GM18861 (cell line): ENCODE measurements at regions not wholly inside any gene's neighbourhood (a gene's known extent, or its start where the extent isn't known, plus 50 kb on each side); places are given as distances from the start of the nearest gene placed in this dataset.

Experiments
- ATAC-seq: cut with Tn5 transposase; IDR thresholded peaks from one replicate; pipeline ENCODE4 v1.9.1; 2021; ENCODE audit not compliant: unreplicated experiment

DNA sequence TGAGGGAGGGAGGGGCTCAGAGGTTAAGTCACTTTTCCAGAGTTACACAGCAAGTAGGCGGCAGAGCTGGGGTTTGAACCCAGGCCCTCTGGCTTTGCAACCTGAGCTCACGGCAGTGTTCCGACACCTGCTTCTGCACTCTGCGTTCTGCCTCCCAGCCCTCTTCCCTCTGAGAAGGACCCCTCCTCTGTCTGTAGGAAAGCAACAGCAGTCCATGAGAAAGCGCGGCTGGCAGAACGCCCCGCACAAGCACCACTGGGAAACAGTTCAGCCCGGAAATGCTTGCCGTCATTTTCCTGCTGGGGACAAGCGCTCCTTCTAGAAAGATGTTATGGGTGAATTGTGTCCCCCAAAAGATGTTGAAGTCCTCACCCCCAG is 241.1 kb downstream of the NPHP4 start:
- no peak for ATAC-seq

DNA sequence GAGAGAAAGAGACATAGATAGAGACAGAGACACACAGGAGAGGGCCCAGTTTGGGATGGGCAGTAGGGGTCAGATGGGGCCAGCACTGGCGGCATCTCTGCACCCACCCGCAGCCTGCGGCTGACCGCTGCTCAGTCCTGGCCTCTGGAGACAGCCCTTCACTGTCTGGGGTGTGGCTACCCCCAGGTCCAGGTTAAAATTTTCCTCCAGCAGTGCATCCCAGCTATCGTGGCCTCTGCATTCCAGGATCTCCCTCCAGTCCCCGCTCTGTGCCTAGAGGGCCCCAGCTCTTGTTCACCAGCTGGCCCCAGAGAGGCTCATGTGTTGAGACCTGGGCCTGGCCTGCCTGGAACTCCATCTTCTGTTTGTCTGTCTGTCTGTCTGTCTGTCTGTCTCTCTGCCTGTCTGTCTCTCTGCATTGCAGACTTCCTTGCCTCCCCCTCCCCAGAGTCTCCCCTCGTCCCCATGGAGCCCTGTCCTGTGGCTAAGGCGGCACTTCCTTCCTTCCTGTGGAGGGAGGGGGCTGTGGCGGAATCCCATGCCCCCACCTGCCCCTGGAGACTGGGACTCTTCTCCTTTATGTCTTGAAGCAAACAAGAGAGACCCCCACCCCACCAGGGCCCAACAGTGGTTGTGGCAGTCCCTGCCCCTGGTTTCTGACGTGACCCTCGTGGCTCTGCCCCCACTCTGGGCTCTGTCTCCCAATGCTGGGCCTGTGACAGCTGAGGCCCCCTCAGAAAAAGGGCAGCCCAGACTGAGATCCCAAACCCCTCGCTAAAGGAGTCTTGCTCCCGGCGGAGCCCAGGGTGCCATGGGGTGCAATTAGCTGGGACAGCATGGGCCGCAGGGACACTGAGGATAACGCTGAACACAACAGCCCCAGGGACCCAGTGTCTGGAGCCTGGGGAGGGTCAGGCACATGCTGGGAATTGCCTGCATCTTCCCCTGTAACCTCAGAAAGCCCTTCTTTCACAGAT is 241.8 kb downstream of the NPHP4 start:
- ATAC-seq = no peak

DNA sequence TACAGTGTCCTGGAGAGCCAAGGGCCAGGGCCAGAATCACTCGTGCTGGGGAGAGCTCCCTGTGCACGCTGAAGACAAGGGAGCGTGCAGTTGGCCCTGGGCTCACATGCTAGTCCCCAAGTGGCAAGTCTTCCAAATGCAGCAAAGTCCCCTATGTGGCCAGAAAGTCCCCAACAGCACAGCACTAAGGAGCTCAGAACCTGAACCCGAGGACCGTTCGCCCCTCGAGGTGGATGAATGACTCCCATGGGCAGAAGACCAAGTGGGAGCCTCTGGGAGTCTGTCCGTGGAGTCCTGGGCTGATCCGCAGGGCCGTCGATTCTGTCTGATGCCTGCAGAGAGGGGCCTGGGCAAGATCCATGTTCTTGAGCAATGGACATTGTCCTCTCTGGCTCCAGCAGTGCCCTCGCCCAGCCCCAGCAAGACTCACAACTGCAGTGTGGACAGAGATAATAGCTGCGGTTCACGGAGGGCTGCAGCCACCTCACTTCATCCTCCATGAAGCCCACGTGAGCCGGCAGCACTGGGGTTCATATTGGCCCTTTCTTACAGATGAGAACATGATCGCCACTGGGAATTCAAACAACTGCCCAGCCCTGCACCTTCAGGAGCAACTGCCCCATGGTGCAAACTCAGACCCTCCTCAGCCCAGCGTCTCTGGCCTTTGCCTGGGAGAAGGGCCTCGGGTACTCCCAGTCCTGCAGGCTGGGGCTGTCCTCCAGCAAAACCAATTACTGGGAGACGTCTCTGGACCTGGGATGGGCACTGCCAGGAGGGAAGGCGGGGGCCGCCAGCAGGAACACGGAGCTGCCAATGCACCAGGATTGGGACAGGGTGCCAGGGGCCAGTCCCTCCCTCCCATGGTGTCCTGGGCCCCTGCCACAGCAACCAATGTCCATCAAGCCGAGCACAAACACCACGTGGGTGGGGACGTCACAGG is 243.7 kb downstream of the NPHP4 start:
- no peak for ATAC-seq

DNA sequence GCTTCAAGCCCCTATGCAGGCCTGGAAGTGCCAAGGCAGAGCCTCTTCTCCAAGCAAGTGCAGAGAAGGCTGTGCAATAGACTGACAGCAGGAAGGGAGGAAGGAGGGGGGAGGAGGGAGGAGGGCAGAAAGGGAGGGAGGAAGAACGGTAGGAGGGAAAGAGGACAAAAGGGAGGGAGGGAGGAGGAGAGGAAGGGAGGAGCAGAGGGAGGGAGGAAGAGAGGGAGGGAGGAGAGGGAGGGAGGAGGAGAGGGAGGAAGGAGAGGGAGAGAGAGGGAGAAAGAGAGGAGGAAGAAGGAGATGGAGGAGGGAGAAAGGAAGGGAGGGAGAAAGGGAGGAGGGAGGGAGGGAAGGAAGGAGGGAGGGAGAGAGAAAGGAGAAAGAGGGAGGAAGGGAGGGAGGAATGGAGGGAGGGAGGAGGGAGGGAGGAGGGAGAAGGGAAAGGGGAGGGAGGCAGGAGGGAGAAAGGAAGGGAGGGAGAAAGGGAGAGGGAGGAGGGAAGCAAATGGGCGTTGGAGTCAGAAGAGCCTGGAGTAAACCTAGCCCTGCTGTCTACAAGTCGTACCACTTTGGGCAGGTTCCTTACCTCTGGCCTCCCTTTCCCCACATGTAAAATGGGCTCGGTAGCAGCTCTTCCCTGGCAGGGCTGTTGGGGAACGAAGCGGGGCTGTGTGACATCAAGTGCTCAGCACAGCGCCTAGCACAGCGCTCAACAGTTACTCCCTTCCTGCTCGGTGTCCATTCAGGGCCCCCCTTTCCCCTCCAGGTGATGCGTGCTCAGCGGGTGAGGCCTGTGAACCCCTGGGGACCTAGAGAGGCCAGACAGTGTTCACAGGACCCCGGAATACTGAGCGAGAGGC is 244.6 kb downstream of the NPHP4 start:
- ATAC-seq = no peak

DNA sequence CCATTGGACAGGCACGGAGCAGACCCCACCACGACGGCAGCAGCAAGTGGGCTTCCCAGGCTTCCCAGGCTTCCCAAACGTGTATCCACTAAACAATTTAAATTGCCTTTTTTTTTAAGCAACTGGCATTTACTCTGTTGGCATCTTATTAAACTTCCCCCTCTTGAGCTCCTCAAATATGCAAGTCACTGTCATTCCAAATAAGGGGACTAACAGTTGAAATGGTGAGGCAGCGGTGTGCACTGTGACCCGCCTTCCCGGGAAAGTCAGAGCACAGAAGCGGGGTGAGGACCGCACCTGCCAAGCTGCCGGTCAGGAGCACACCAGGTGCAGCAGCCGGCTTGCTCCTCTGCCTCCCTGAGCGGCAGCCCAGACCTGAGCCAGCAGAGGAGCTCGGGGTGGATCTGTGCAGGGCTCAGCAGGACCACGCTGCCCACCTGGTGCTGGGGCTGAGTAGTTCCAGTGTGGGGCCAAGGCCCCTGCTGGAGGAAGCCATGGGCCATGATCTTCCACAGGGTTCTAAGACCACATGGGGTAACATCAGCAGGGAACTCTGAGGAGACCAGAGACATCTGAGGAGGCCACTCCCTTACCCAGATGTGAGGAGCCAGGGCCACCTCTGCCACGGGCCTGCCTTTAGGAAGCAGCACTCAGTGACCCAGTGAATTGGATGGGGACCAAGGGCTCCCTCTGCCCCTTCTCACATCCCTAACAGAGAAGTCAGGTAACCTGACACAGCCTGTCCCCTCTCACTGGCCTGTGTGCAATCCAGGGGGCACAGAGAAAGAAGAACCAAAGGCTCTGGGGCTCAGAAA is 245.4 kb downstream of the NPHP4 start:
- ATAC-seq = no peak

DNA sequence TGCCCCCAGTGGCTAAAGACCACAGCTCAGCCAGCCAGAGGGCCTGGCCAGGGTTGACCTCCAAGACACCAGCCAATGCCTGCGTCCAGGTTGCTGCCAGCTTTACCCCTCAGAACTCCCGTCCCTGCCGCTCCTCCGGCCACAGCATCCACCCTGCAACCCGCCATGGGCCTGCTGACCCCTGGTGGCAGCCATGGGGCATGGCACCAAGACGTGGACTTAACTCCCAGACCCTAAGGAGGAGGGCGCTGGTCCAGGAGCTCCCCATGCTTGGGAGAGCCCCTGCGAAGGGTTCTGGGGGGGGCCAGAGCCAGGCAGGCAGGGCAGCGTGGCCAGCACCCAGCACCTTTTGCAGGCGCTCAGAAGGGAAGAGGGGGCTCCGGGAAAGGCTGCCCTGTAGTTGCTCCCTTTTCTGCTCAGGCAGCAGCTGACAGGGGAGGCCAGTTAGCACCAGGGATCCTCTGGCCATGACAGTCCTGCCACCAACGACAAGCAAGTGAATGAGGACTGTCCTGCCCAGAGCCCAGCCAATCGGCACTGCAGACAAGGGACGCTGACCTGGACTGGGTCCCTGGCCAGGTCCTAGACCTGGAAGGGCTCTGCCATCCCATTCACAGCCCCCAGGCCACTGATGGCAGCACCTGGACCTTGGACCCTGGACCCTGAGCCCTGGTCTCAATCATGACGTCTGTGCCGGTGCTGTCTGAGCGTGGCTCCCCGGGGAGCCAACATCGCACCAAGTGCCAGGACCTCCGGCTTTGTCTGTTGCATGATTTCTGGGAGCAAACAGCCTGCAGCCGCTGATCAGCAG is 246.2 kb downstream of the NPHP4 start:
- ATAC-seq = peak; percentile 45

DNA sequence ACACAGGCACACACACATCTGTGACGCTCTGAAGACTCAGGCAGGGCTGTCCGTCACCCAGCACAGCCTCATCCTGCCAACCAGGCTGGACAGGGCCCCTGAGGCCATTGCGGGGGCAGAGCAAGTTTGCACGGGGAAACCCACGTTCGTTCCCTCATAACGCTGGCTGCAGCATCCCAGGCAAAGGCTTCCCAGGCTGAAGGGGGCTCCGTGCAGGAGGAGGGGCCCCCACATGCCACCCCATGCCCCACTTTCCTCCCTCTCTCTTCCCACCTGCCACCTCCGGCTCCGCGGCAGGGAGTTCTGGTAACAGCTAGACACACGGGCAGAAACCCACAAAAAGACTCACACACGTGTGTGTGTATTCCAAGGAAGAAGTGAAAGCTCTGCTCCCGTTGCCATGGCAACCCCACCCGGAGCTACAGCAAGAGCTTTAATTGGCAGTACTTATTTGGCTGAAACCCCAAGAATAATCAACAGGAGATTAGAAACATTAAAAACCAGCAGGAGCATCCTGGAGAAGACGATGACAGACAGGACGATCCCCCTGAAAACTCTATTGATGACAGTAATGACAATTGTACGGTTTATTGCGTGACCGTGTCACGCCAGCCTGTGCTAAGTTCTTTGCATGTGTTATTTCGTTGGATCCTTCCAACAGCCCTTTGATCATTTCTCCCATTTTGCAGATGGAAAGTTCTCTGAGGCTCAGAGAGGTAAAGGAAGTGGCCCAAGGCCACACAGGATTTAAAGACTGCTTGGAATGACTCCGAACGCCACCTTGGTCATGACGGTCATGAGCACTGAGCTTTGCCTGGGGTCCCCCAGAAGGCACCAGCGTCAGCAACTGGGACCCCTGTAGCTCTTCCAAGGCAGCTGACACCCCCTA is 247.1 kb downstream of the NPHP4 start:
- no peak for ATAC-seq

DNA sequence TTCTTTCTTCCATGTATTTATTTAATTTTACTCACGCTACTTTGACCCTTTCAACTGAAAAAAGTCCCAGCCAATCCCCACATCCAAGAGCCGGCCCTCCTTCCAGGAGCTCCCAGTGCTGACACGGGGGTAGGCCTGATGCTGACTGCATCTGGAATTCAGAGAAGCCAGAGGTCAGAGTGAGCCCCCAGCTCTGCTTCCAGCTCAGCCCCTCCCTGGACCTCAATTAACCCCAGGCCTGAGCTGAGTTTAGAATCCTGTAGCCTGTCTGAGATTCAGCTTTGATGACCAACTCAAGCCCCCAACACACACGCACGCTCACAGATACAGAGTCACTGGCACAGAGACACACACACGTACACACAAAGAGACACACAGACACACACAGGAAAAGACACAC is 247.9 kb downstream of the NPHP4 start:
- no peak for ATAC-seq

DNA sequence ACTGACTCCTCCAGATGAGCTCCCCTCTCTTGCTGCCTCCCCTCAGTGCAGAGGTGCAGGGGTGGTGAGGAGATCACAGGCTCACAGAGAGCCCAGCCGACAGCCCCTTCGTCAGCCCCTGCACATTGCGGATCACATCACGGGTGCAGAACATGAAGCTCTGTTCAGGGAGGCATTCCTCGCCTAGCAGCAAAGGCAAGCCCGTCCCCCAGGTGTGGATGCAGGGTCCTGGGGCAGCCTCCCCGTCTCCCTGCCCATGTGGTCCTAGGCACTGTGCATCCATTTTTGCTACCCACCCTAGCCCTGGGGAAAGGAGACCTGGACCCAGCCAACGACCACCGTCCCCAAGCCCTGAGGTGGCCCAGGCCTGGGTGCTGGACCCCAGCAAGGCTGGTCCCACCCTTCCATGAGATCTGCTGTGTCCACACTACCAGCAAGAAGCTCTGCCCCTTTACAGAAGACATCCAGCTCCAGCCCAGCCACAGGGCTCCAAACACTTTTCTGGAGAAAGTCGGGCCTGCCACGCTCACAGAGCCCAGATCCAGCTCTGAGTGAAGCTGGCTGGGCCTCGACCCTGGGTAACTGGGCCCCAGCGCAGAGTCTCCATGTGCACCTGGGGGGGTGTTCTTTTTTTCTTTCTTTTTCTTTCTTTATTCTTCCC is 248.7 kb downstream of the NPHP4 start:
- ATAC-seq = no peak

DNA sequence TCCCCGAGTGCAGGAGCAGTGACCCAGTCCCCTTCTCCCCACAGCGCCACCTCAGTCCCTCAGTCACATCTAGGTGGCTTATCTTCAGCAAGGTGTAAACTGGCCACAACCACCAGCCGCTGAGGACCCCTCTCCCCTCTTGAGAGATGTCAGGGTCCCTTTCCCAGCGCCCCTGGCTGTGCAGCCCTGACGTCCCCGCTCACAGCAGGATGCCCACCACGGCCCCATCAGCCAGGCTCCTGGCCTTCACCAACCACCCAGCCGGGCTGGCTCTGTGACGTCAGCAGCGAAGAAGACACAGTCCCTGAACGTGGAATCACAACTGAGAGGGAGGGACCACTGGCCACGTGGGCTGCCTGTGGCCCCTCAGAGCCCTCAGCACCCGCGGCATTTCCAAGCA is 249.4 kb downstream of the NPHP4 start:
- no peak for ATAC-seq

DNA sequence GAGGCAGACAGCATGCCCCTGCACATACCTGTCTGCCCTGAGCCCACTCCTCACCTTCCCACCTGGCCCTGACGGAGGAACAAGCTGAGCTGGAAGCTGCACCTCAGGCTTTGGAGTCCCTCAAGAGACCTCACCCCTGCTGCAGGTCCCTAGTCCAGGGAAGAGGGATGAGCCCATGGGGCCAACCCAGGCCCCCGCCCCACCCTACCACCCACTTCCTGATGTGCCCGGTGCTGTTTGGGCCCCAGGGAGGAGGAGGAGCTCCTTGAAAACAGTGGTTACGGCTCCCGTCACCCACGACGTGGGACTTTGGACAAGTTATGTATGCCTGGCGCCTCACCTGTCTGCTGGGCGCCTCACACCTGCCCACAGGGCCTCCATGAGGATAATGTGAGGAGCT is 250.2 kb downstream of the NPHP4 start:
- ATAC-seq = no peak

DNA sequence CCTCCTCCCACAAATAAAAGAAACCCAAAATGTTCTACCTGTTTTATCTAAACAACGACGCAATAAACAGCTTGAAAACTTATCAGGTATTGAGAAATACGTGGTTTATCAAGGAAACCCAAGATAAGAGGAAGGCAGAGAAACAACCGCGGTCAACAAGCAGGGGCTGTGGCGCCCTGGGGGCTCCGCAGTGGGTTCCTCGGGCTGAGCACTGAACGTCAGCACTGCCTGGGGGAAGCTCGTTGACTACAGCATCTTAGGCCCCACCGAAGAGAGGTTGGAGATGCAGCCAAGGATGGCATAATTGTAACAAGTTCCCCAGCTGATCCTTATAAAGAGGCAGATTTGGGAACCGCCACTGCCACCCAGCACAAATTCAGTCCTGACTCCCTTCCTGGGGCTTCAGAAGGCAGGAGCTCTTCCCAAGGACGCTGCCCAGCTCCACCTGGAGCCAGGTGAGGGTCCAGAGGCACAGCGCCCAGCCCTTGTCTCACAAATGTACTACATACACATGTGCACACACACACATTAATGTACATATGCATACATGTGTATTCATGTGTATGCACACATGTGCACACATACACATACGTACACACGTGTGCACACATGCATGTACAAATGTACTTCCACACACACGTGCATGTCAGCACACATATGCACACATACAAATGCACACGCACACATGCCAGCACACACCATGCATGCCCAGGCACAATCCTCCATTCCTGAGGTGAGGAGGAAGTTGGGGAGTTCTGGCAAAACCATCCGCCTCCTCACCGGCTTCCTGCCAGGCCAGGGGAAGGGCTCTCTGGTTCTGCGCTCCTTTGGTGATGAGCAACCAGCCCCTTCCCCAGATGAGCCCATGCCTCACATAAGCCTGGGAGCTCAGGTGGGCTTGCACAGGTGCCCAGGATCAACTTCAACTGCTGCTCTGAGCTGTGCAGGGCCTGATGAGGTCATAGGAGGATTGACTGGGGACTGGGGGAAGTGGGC is 251.1 kb downstream of the NPHP4 start:
- ATAC-seq = no peak

DNA sequence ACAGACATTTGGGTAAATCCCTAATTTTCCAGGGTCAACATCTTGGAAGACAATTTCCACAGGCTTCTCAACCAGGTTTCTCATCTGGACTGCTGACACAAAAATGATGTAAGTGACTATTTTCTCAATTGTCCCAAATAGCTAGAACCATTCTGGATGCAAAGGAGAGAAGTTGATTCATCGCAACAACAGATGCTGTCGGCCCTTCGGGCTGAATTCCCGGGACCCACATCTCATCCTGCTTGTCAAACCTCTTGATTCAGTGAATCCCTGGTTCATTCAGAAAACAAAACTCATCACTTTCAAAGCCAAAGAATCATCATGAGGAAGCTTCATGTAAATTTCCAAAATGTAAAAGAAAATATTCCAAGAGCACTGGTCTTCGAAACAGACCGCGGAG is 251.8 kb downstream of the NPHP4 start:
- no peak for ATAC-seq

DNA sequence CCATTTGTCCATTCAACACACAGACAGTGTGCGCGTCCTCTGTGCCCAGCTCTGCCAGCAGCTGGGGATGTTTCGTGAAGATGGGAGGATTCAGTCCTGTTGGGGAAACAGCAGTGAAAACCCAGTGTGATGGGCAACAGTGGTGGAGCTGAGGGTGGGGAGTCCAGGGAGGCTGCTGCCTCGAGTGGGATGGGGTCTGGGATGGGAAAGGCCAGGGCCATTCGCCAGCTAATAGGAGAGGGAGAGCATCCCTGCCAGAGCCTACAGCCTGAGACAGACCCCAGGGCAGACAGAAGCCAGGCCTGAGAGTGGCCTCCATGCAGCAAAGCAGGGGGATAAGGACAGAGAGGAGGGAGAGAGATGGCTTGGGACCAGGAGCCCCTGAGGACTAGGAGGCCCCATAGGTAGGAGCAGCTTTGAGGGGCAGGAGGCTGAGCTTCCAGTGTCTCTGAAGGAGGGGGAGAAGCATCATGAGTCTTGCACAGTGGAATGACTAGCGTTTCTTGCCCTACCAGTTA is 252.6 kb downstream of the NPHP4 start:
- ATAC-seq = no peak

DNA sequence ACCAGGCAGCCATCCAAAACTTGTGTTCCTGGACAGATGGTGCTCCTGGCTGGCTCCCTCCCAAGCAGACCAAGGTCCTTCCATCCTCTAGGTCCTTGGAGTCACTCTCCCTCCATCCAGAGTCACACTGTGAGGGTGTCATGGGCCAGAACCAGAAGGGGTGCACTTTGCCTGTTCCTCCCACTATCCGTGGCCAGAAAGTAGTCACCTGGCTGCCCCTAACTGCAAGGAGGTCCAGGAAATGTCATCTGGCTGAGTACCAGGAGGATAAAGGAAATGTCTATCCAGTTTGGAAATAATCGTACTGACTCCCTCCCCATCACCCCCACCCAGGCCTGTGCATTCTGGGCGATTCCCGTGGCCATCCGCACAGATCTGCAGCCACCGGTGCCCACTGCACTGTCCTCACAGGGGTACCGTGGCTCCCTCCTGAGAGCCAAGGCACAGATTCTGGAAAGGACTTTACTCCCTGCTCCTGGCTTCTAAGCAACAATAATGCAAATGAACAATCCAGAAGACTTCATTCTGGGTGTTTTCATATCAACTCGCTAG is 253.2 kb downstream of the NPHP4 start:
- no peak for ATAC-seq

DNA sequence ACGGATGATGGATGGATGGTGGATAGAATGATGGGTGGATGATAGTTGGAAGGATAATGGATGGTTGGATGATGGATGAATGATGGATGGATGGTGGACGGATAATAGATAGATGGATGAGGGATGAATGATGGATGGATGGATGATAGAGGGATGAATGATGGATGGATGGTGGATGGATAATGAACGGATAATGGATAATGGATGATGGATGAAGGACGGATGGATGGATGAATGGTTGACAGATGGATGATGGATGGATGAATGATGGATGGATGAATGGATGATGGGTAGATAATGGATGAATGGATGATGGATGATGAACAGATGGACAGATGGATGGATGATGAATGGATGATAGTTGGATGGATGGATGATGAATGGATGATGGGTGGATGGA is 255.1 kb downstream of the NPHP4 start:
- ATAC-seq = no peak
